Lung (tissue), 11 donors: ENCODE measurements at regions not wholly inside any gene's neighbourhood (a gene's known extent, or its start where the extent isn't known, plus 50 kb on each side); places are given as distances from the start of the nearest gene placed in this dataset.

Experiments used
- ATAC-seq: fragments of 200-7000 bp; cut with Tn5 transposase; one replicate; pipeline ENCODE4 v1.9.1; 2020; ENCODE audit warnings: moderate number of reproducible peaks; ENCODE audit not compliant: insufficient read depth, low FRiP score
- DNase-seq, 3 donors: peaks; one replicate each; pipeline ENCODE4 v3.0.0-alpha.2; 2013 to 2017
- H3K27ac ChIP-seq, 2 donors: one replicate each; pipeline ENCODE4 v1.5.1; 2013; ENCODE audit warnings: mild to moderate bottlenecking in 2 of 2, moderate library complexity in 2 of 2, control low read depth in 1 of 2, inconsistent platforms in 1 of 2, low read depth in 1 of 2, low read length in 1 of 2
- H3K27me3 ChIP-seq, 3 donors: one replicate each; pipeline ENCODE4 v1.5.1; 2013; ENCODE audit warnings: low read length in 2 of 3; ENCODE audit not compliant: control insufficient read depth in 3 of 3, insufficient read depth in 3 of 3
- H3K36me3 ChIP-seq, 4 donors: one replicate each; pipeline ENCODE4 v1.5.1; 2013; ENCODE audit warnings: low read length in 4 of 4, mild to moderate bottlenecking in 1 of 4, moderate library complexity in 1 of 4; ENCODE audit not compliant: control insufficient read depth in 4 of 4, insufficient read depth in 4 of 4
- H3K4me1 ChIP-seq, 5 donors: one replicate each; pipeline ENCODE4 v1.5.1; 2013; ENCODE audit warnings: low read length in 5 of 5, mild to moderate bottlenecking in 2 of 5, moderate library complexity in 1 of 5; ENCODE audit not compliant: control insufficient read depth in 5 of 5, insufficient read depth in 5 of 5
- H3K4me3 ChIP-seq: one replicate; pipeline ENCODE4 v1.5.1; 2013; ENCODE audit warnings: mild to moderate bottlenecking, control low read depth, moderate library complexity
- H3K9ac ChIP-seq, 2 donors: one replicate each; pipeline ENCODE4 v1.5.1; 2013; ENCODE audit warnings: low read length in 2 of 2, control low read depth in 1 of 2; ENCODE audit not compliant: insufficient read depth in 1 of 2
- H3K9me3 ChIP-seq, 4 donors: one replicate each; pipeline ENCODE4 v1.5.1; 2013; ENCODE audit warnings: low read length in 3 of 4, mild to moderate bottlenecking in 1 of 4, moderate library complexity in 1 of 4; ENCODE audit not compliant: control insufficient read depth in 4 of 4, insufficient read depth in 3 of 4
- CTCF ChIP-seq: IDR thresholded peaks from 2 replicates; pipeline ENCODE4 v1.5.1; 2012; ENCODE audit warnings: mild to moderate bottlenecking; ENCODE audit errors: control extremely low read depth, extremely low read depth
- WGBS, 2 donors: extraction: QIAGEN DNeasy Blood & Tissue Kit; methylation state at CpG; one replicate each; pipeline ENCODE4 v1.1.7; 2013; 5-methylcytosine and 5-hydroxymethylcytosine counted together
- donor health status: control.
- donor health status: control.
- donor health status: Bipolar disorder and iron deficiency.
- donor health status: healthy.
- donor health status: DM: yes; HTN: yes; CAD: no.

- no peak for TF ChIP-seq CTCF
- no peak overlapping the region for H3K4me3 ChIP-seq
- H3K27ac ChIP-seq = no peak overlapping the region
- H3K9me3 ChIP-seq = no peaks in the 10 kb centered on the region
- ATAC-seq (no peak), DNase-seq (no peak)
- H3K27me3 ChIP-seq = no peaks in the 10 kb centered on the region
- H3K36me3 ChIP-seq = no peaks in the 10 kb centered on the region
- no peak overlapping the region for H3K9ac ChIP-seq
- H3K4me1 ChIP-seq = peaks cover 0 to 18% (median 12%) of the 10 kb centered on the region in 5 donors
Observed at GRCh38 chr15:47395076-47395475, 322.2 kb upstream of the SEMA6D start.

- DNase-seq = peak in 2 of 3 donors; percentile 81 to 84
Observed at GRCh38 chr15:47397655-47398054, 319.6 kb upstream of the SEMA6D start.

GRCh38 chr15:47398132-47398531 lies 319.2 kb upstream of the SEMA6D start:
- DNase-seq = peak in 2 of 3 donors; percentile 54 to 70
- TF ChIP-seq CTCF = no peak
- no peak overlapping the region for H3K4me3 ChIP-seq
- no peaks in the 10 kb centered on the region for H3K36me3 ChIP-seq
- H3K9me3 ChIP-seq = no peaks in the 10 kb centered on the region
- H3K27ac ChIP-seq = no peak overlapping the region
- WGBS, 2 donors = 46 to 68% methylated on average over 3 of the region's 3 CpGs
- H3K4me1 ChIP-seq = peaks cover 0 to 18% (median 12%) of the 10 kb centered on the region in 5 donors
- no peak for ATAC-seq
- no peaks in the 10 kb centered on the region for H3K27me3 ChIP-seq
- H3K9ac ChIP-seq = peak overlapping the region in 1 of 2 donors; percentile 74

More at GRCh38 chr15:47397655-47398054, 319.6 kb upstream of the SEMA6D start:
- no peaks in the 10 kb centered on the region for H3K27me3 ChIP-seq
- 56 to 72% methylated on average over 2 of the region's 2 CpGs for WGBS, 2 donors
- no peak for ATAC-seq
- peak overlapping the region in 1 of 2 donors; percentile 9 for H3K27ac ChIP-seq
- peaks cover 0 to 18% (median 12%) of the 10 kb centered on the region in 5 donors for H3K4me1 ChIP-seq
- no peaks in the 10 kb centered on the region for H3K9me3 ChIP-seq
- H3K4me3 ChIP-seq = no peak overlapping the region
- TF ChIP-seq CTCF = no peak
- H3K9ac ChIP-seq = peak overlapping the region in 1 of 2 donors; percentile 74
- no peaks in the 10 kb centered on the region for H3K36me3 ChIP-seq

- Histone ChIP-seq H3K27me3 (no peaks in the 10 kb centered on the region), H3K36me3 (no peaks in the 10 kb centered on the region), H3K4me3 (no peak overlapping the region), H3K4me1 (peaks cover 0 to 18% (median 12%) of the 10 kb centered on the region in 5 donors), H3K9me3 (no peaks in the 10 kb centered on the region), H3K9ac (peak overlapping the region in 1 of 2 donors; percentile 74), H3K27ac (no peak overlapping the region)
- no peak for TF ChIP-seq CTCF
- ATAC-seq = no peak
- 49 to 69% methylated on average over 5 of the region's 5 CpGs for WGBS, 2 donors
- DNase-seq = no peak
Observed at GRCh38 chr15:47398594-47398993, 318.7 kb upstream of the SEMA6D start.
